ENCODE measurements at regions not wholly inside any gene's neighbourhood (a gene's known extent, or its start where the extent isn't known, plus 50 kb on each side); places are given as distances from the start of the nearest gene placed in this dataset.

- DNase-seq = no peak
Observed at GRCh38 chr2:239579524-239580198, 178.8 kb upstream of the HDAC4 start.

- no peak for DNase-seq
Observed at GRCh38 chr2:239579081-239579480, 178.3 kb upstream of the HDAC4 start.

GRCh38 chr2:239578381-239578780 lies 177.6 kb upstream of the HDAC4 start:
- DNase-seq = no peak

GRCh38 chr2:239577935-239578334 lies 177.1 kb upstream of the HDAC4 start:
- no peak for DNase-seq

- no peak for DNase-seq
Observed at GRCh38 chr2:239576784-239577685, 176.2 kb upstream of the HDAC4 start.

- no peak for DNase-seq
Observed at GRCh38 chr2:239575931-239576445, 175.2 kb upstream of the HDAC4 start.

GRCh38 chr2:239574434-239575156 lies 173.8 kb upstream of the HDAC4 start:
- no peak for DNase-seq

- no peak for DNase-seq
Observed at GRCh38 chr2:239574054-239574433, 173.2 kb upstream of the HDAC4 start.

GRCh38 chr2:239570971-239571520 lies 170.2 kb upstream of the HDAC4 start:
- DNase-seq = no peak

- no peak for DNase-seq
Observed at GRCh38 chr2:239570216-239570925, 169.6 kb upstream of the HDAC4 start.

- DNase-seq = no peak
Observed at GRCh38 chr2:239569401-239570090, 168.7 kb upstream of the HDAC4 start.

- no peak for DNase-seq
Observed at GRCh38 chr2:239568601-239569000, 167.8 kb upstream of the HDAC4 start.

- no peak for DNase-seq
Observed at GRCh38 chr2:239567786-239568185, 167.0 kb upstream of the HDAC4 start.

GRCh38 chr2:239566995-239567568 lies 166.3 kb upstream of the HDAC4 start:
- DNase-seq = no peak

- no peak for DNase-seq
Observed at GRCh38 chr2:239566162-239566994, 165.6 kb upstream of the HDAC4 start.

- no peak for DNase-seq
Observed at GRCh38 chr2:239564587-239564986, 163.8 kb upstream of the HDAC4 start.

GRCh38 chr2:239563561-239563960 lies 162.7 kb upstream of the HDAC4 start:
- no peak for DNase-seq

GRCh38 chr2:239561446-239562001 lies 160.7 kb upstream of the HDAC4 start:
- DNase-seq = no peak

- no peak for DNase-seq
Observed at GRCh38 chr2:239559417-239560261, 158.8 kb upstream of the HDAC4 start.

Measured in KG1 (cell line).